ENCODE measurements at regions not wholly inside any gene's neighbourhood (a gene's known extent, or its start where the extent isn't known, plus 50 kb on each side); places are given as distances from the start of the nearest gene placed in this dataset.

- H3K4me3 ChIP-seq (ENCODE audit: low read length): no peak overlapping the region
Measured at GRCh38 chr2:35301369-35301768, 1054.2 kb upstream of the CRIM1 start.

GRCh38 chr2:35298493-35298892 is 1057.1 kb upstream of the CRIM1 start:
- TF ChIP-seq ZNF274 (IDR thresholded peaks at IDR 0.05; ENCODE audit: low read depth, low read length): no peak
- H3K4me3 ChIP-seq (ENCODE audit: low read length): no peak overlapping the region

More at GRCh38 chr2:35301369-35301768, 1054.2 kb upstream of the CRIM1 start:
- no peak for TF ChIP-seq ZNF274 (IDR thresholded peaks at IDR 0.05; ENCODE audit: low read depth, low read length)

GRCh38 chr2:35297403-35297802 is 1058.2 kb upstream of the CRIM1 start:
- TF ChIP-seq ZNF274 (IDR thresholded peaks at IDR 0.05; ENCODE audit: low read depth, low read length): no peak
- H3K4me3 ChIP-seq (ENCODE audit: low read length): no peak overlapping the region

GRCh38 chr2:35294636-35295263 is 1060.8 kb upstream of the CRIM1 start:
- no peak overlapping the region for H3K4me3 ChIP-seq (ENCODE audit: low read length)
- no peak for TF ChIP-seq ZNF274 (IDR thresholded peaks at IDR 0.05; ENCODE audit: low read depth, low read length)

- no peak for TF ChIP-seq ZNF274 (IDR thresholded peaks at IDR 0.05; ENCODE audit: low read depth, low read length)
- H3K4me3 ChIP-seq (ENCODE audit: low read length): no peak overlapping the region
Measured at GRCh38 chr2:35293261-35293660, 1062.3 kb upstream of the CRIM1 start.

GRCh38 chr2:35292199-35292598 is 1063.4 kb upstream of the CRIM1 start:
- H3K4me3 ChIP-seq (ENCODE audit: low read length): no peak overlapping the region
- TF ChIP-seq ZNF274 (IDR thresholded peaks at IDR 0.05; ENCODE audit: low read depth, low read length): no peak

- no peak overlapping the region for H3K4me3 ChIP-seq (ENCODE audit: low read length)
- no peak for TF ChIP-seq ZNF274 (IDR thresholded peaks at IDR 0.05; ENCODE audit: low read depth, low read length)
Measured at GRCh38 chr2:35281702-35282101, 1073.9 kb upstream of the CRIM1 start.

GRCh38 chr2:35255826-35256225 is 1099.8 kb upstream of the CRIM1 start:
- no peak for TF ChIP-seq ZNF274 (IDR thresholded peaks at IDR 0.05; ENCODE audit: low read depth, low read length)
- no peak overlapping the region for H3K4me3 ChIP-seq (ENCODE audit: low read length)

- no peak overlapping the region for H3K4me3 ChIP-seq (ENCODE audit: low read length)
- TF ChIP-seq ZNF274 (IDR thresholded peaks at IDR 0.05; ENCODE audit: low read depth, low read length): no peak
Measured at GRCh38 chr2:35251156-35251555, 1104.4 kb upstream of the CRIM1 start.

- H3K4me3 ChIP-seq (ENCODE audit: low read length): no peak overlapping the region
- TF ChIP-seq ZNF274 (IDR thresholded peaks at IDR 0.05; ENCODE audit: low read depth, low read length): no peak
Measured at GRCh38 chr2:35246702-35247101, 1108.9 kb upstream of the CRIM1 start.

GRCh38 chr2:35228584-35228983 is 1127.0 kb upstream of the CRIM1 start:
- TF ChIP-seq ZNF274 (IDR thresholded peaks at IDR 0.05; ENCODE audit: low read depth, low read length): no peak

GRCh38 chr2:35220461-35220860 is 1135.1 kb upstream of the CRIM1 start:
- no peak overlapping the region for H3K4me3 ChIP-seq (ENCODE audit: low read length)
- no peak for TF ChIP-seq ZNF274 (IDR thresholded peaks at IDR 0.05; ENCODE audit: low read depth, low read length)

More at GRCh38 chr2:35228584-35228983, 1127.0 kb upstream of the CRIM1 start:
- no peak overlapping the region for H3K4me3 ChIP-seq (ENCODE audit: low read length)

GRCh38 chr2:35204881-35205280 is 1150.7 kb upstream of the CRIM1 start:
- no peak overlapping the region for H3K4me3 ChIP-seq (ENCODE audit: low read length)
- no peak for TF ChIP-seq ZNF274 (IDR thresholded peaks at IDR 0.05; ENCODE audit: low read depth, low read length)

- no peak overlapping the region for H3K4me3 ChIP-seq (ENCODE audit: low read length)
- no peak for TF ChIP-seq ZNF274 (IDR thresholded peaks at IDR 0.05; ENCODE audit: low read depth, low read length)
Measured at GRCh38 chr2:35204323-35204722, 1151.3 kb upstream of the CRIM1 start.

GRCh38 chr2:35199298-35199697 is 1156.3 kb upstream of the CRIM1 start:
- TF ChIP-seq ZNF274 (IDR thresholded peaks at IDR 0.05; ENCODE audit: low read depth, low read length): no peak
- no peak overlapping the region for H3K4me3 ChIP-seq (ENCODE audit: low read length)

GRCh38 chr2:35185861-35186412 is 1169.6 kb upstream of the CRIM1 start:
- no peak for TF ChIP-seq ZNF274 (IDR thresholded peaks at IDR 0.05; ENCODE audit: low read depth, low read length)
- no peak overlapping the region for H3K4me3 ChIP-seq (ENCODE audit: low read length)

All from GM08714 (cell line).